Upper lobe of left lung (tissue), 4 donors: ENCODE measurements at regions not wholly inside any gene's neighbourhood (a gene's known extent, or its start where the extent isn't known, plus 50 kb on each side); places are given as distances from the start of the nearest gene placed in this dataset.

ENCODE experiments used
- CTCF ChIP-seq, 6 experiments: fragments of 450-650 bp in 4 of 6; fragments of 200-600 bp in 2 of 6; sonication (generic) in 2 of 6; IDR thresholded peaks; one replicate each; pipeline ENCODE4 v1.5.1; 2016 to 2019; ENCODE audit warnings: antibody characterized with exemption in 6 of 6
- POLR2A ChIP-seq, 4 donors: fragments of 450-650 bp; IDR thresholded peaks; one replicate each; pipeline ENCODE4 v1.5.1; 2016 to 2017; ENCODE audit warnings: antibody characterized with exemption in 4 of 4, mild to moderate bottlenecking in 2 of 4
- POLR2AphosphoS5 ChIP-seq, 2 donors: sonication (generic); formaldehyde crosslinking; IDR thresholded peaks; one replicate each; pipeline ENCODE4 v1.5.1; 2017; ENCODE audit warnings: antibody characterized with exemption in 2 of 2

- TF ChIP-seq CTCF (IDR thresholded peaks at IDR 0.05) (no peak), POLR2A (IDR thresholded peaks at IDR 0.05) (no peak), POLR2AphosphoS5 (IDR thresholded peaks at IDR 0.05) (no peak)
Measured at GRCh38 chr4:138674209-138674608, 341.4 kb upstream of the NOCT start.
